HepG2 (cell line): ENCODE measurements at regions not wholly inside any gene's neighbourhood (a gene's known extent, or its start where the extent isn't known, plus 50 kb on each side); places are given as distances from the start of the nearest gene placed in this dataset.

ENCODE experiments used
- ATAC-seq: fragments of 200-7000 bp; cut with Tn5 transposase; 3 replicates; pipeline ENCODE4 v1.9.1; 2020; ENCODE audit warnings: mild to moderate bottlenecking, moderate library complexity
- BruUV-seq: library from RNA; stranded (reverse); fragments of 400-500 nt; replicated peaks from 2 replicates; lab custom pipeline; 2021; lab: Mats Ljungman, UMichigan
- CTCF ChIA-PET: fragments of 300-600 bp; formaldehyde crosslinking; extraction: SDS; loops from one replicate; lab custom pipeline; 2021; ENCODE audit warnings: low total read pairs, inconsistent platforms, low intra/inter-chr PET ratio; lab: Yijun Ruan, JAX
- POLR2A ChIA-PET: fragments of 350-600 bp; sonication (Branson Sonifier 250); formaldehyde crosslinking; loops from one replicate; lab custom pipeline; 2020; ENCODE audit warnings: antibody characterized with exemption, inconsistent platforms; lab: Yijun Ruan, JAX
- DNase-seq: peaks from one replicate; pipeline ENCODE4 v3.0.0-alpha.2; 2015; ENCODE audit warnings: low spot score
- FAIRE-seq: peaks from 3 replicates; lab custom pipeline; 2011; peaks lifted over from hg19 to GRCh38; lab: Jason Lieb, UNC
- H2AFZ ChIP-seq: one replicate; pipeline ENCODE4 v1.6.1; 2011; ENCODE audit warnings: low read length, inconsistent platforms
- H3K27ac ChIP-seq: fragments of 300-600 bp; 3 replicates; pipeline ENCODE4 v1.8.0; 2011; ENCODE audit warnings: mixed run types, mild to moderate bottlenecking, mixed read lengths, low read length, inconsistent platforms; ENCODE audit not compliant: insufficient read depth; ENCODE audit errors: extremely low read length
- H3K27me3 ChIP-seq, 2 experiments: fragments of 200-600 bp in 1 of 2; 2 replicates in 1 of 2; 3 replicates in 1 of 2; pipeline versions ENCODE4 v1.6.0 to v1.8.0; 2011; ENCODE audit warnings: low read length in 2 of 2, mild to moderate bottlenecking in 2 of 2, moderate library complexity in 2 of 2, inconsistent platforms in 1 of 2; ENCODE audit not compliant: insufficient read depth in 2 of 2, control insufficient read depth in 1 of 2
- H3K36me3 ChIP-seq, 2 experiments: fragments of 200-600 bp in 1 of 2; replicated peaks in 1 of 2; 2 replicates in 1 of 2; 3 replicates in 1 of 2; pipeline versions ENCODE4 v1.5.1 to v1.8.0; 2011; ENCODE audit warnings: low read length in 2 of 2, inconsistent platforms in 1 of 2; ENCODE audit not compliant: insufficient read depth in 2 of 2, control insufficient read depth in 1 of 2
- H3K4me1 ChIP-seq: 2 replicates; pipeline ENCODE4 v1.5.1; 2012; ENCODE audit warnings: low read length, inconsistent platforms; ENCODE audit not compliant: insufficient read depth
- H3K4me2 ChIP-seq: 2 replicates; pipeline ENCODE4 v1.6.0; 2011; ENCODE audit warnings: low read depth, low read length, inconsistent platforms
- H3K4me3 ChIP-seq, 3 experiments: fragments of 200-600 bp in 1 of 3; sonication (generic), shearing (Covaris generic) in 1 of 3; replicated peaks in 1 of 3; 2 replicates each; pipeline ENCODE4 v1.5.1; 2011 to 2016; ENCODE audit warnings: low read length in 3 of 3, inconsistent platforms in 2 of 3, low read depth in 2 of 3, mild to moderate bottlenecking in 2 of 3, control low read depth in 1 of 3, mixed read lengths in 1 of 3; ENCODE audit not compliant: insufficient read depth in 1 of 3
- H3K79me2 ChIP-seq: one replicate; pipeline ENCODE4 v1.6.1; 2011; ENCODE audit warnings: low read length, inconsistent platforms; ENCODE audit not compliant: insufficient read depth
- H3K9ac ChIP-seq: 2 replicates; pipeline ENCODE4 v1.6.0; 2011; ENCODE audit warnings: mild to moderate bottlenecking, low read depth, low read length, inconsistent platforms; ENCODE audit not compliant: insufficient read depth
- H3K9me3 ChIP-seq: 2 replicates; pipeline ENCODE4 v1.5.1; 2012; ENCODE audit warnings: mild to moderate bottlenecking, low read length
- H4K20me1 ChIP-seq: 2 replicates; pipeline ENCODE4 v1.6.0; 2011; ENCODE audit warnings: inconsistent platforms, mild to moderate bottlenecking, low read length, moderate library complexity; ENCODE audit not compliant: insufficient read depth
- CTCF ChIP-seq: sonication (generic); formaldehyde crosslinking; IDR thresholded peaks from 2 replicates; pipeline ENCODE4 v1.5.0; 2020; ENCODE audit warnings: mild to moderate bottlenecking, missing genetic modification reagents, moderate library complexity
- E2F1 ChIP-seq: sonication (generic); formaldehyde crosslinking; IDR thresholded peaks from 2 replicates; pipeline ENCODE4 v1.5.0; 2020; ENCODE audit warnings: missing genetic modification reagents
- GMEB1 ChIP-seq: sonication (generic); formaldehyde crosslinking; IDR thresholded peaks from 2 replicates; pipeline ENCODE4 v1.5.1; 2020; ENCODE audit warnings: missing genetic modification reagents, mild to moderate bottlenecking, borderline replicate concordance
- HNF4G ChIP-seq, 2 experiments: sonication (generic) in 1 of 2; formaldehyde crosslinking in 1 of 2; IDR thresholded peaks; 2 replicates each; pipeline versions ENCODE4 v1.4.0 to v1.6.1; 2011 to 2020; ENCODE audit warnings: borderline replicate concordance in 2 of 2, low read depth in 2 of 2, mild to moderate bottlenecking in 2 of 2, low read length in 1 of 2, missing genetic modification reagents in 1 of 2, moderate library complexity in 1 of 2
- IRF2 ChIP-seq: IDR thresholded peaks from 2 replicates; pipeline ENCODE4 v1.6.1; 2018; ENCODE audit warnings: missing genetic modification reagents, missing compliant biosample characterization
- NR2F1 ChIP-seq, 2 experiments: fragments of 450-650 bp in 1 of 2; formaldehyde crosslinking in 1 of 2; IDR thresholded peaks; 2 replicates each; pipeline versions ENCODE4 v1.5.0 to v1.6.1; 2016 to 2020; ENCODE audit warnings: mild to moderate bottlenecking in 1 of 2, missing compliant biosample characterization in 1 of 2, missing genetic modification reagents in 1 of 2, moderate library complexity in 1 of 2
- PITX1 ChIP-seq: sonication (generic); formaldehyde crosslinking; IDR thresholded peaks from 2 replicates; pipeline ENCODE4 v1.5.1; 2020; ENCODE audit warnings: mild to moderate bottlenecking, missing genetic modification reagents
- SMC3 ChIP-seq: IDR thresholded peaks from 2 replicates; pipeline ENCODE4 v1.6.1; 2011; ENCODE audit warnings: low read length, improper control_type of control experiment
- STAG1 ChIP-seq: sonication (generic); formaldehyde crosslinking; IDR thresholded peaks from 2 replicates; pipeline ENCODE4 v1.4.0; 2020; ENCODE audit warnings: missing genetic modification reagents
- ZC3H13 ChIP-seq: sonication (generic); formaldehyde crosslinking; IDR thresholded peaks from 2 replicates; pipeline ENCODE4 v1.8.1; 2023; ENCODE audit warnings: mild to moderate bottlenecking, missing genetic modification reagents, moderate library complexity
- ZNF234 ChIP-seq: sonication (generic); formaldehyde crosslinking; conservative IDR thresholded peaks from 2 replicates; pipeline ENCODE4 v1.5.1; 2020; ENCODE audit warnings: mild to moderate bottlenecking, missing genetic modification reagents
- ZNF629 ChIP-seq: sonication (generic); formaldehyde crosslinking; conservative IDR thresholded peaks from 2 replicates; pipeline ENCODE4 v1.5.0; 2020; ENCODE audit warnings: missing genetic modification reagents
- WGBS: methylation state at CpG from one replicate; pipeline ENCODE4 v1.1.6; 2017; ENCODE audit warnings: low lambda C conversion rate; 5-methylcytosine and 5-hydroxymethylcytosine counted together
- in situ Hi-C: cut with HindIII; loops from 2 replicates; pipeline ENCODE4 v1.10.0; 2017; ENCODE audit warnings: low pct_unique_long_range_greater_than_20kb; ENCODE audit not compliant: extremely low pct_ligation_motif_present
- intact Hi-C: fragments of 100-400 bp; cut with micrococcal nuclease; formaldehyde crosslinking; loops from one replicate; pipeline ENCODE4 v1.10.0; 2022; ENCODE audit not compliant: unreplicated experiment

- POLR2A ChIA-PET = no interaction called here
- WGBS = 0% methylated on average over 2 of the region's 2 CpGs
- intact Hi-C loops (no loop called here), in situ Hi-C loops (no loop called here)
- CTCF ChIA-PET = interaction anchor here (1.3 kb wide), 1 partner anchor 138 kb away, joined by 4 read pairs; no protein-coding TSS in a partner anchor
- peak; percentile 42 for FAIRE-seq
- DNase-seq = peak; percentile 9
- H4K20me1 ChIP-seq = no peaks in the 10 kb centered on the region
- peaks cover 0 to under 1% of the 10 kb centered on the region in 2 experiments; a peak in 1 of 5 replicates for H3K27me3 ChIP-seq
- no peaks in the 10 kb centered on the region for H3K36me3 ChIP-seq
- H3K4me3 ChIP-seq = no peak overlapping the region
- H3K79me2 ChIP-seq = no peaks in the 10 kb centered on the region
- no peak overlapping the region for H3K27ac ChIP-seq
- TF ChIP-seq SMC3 (peak; percentile 17; the same call in 1 of the 2 replicates), NR2F1 (CRISPR knock-in tag; IDR thresholded peaks at IDR 0.05) (no peak), GMEB1 (CRISPR knock-in tag) (no peak), IRF2 (no peak), STAG1 (CRISPR knock-in tag) (peak; percentile 66), E2F1 (no peak), PITX1 (CRISPR knock-in tag) (no peak), ZC3H13 (no peak), ZNF234 (CRISPR knock-in tag) (no peak), ZNF629 (CRISPR knock-in tag) (no peak), HNF4G (IDR thresholded peaks at IDR 0.05; ENCODE audit: borderline replicate concordance, low read depth, low read length) (no peak), HNF4G (CRISPR knock-in tag; IDR thresholded peaks at IDR 0.05; ENCODE audit: borderline replicate concordance, low read depth) (no peak), CTCF (CRISPR knock-in tag) (peak; percentile 64)
- H3K4me1 ChIP-seq = no peaks in the 10 kb centered on the region
- H3K4me2 ChIP-seq = no peak overlapping the region
- H3K9me3 ChIP-seq = no peaks in the 10 kb centered on the region
- no TSS peak for BruUV-seq
- H3K9ac ChIP-seq = no peak overlapping the region
- H2AFZ ChIP-seq = no peak overlapping the region
- ATAC-seq = peak; percentile 66
Measured at GRCh38 chr16:55120408-55120807, 189.7 kb downstream of the IRX5 start.
